OCI-LY1 (cell line): ENCODE measurements at regions not wholly inside any gene's neighbourhood (a gene's known extent, or its start where the extent isn't known, plus 50 kb on each side); places are given as distances from the start of the nearest gene placed in this dataset.

ENCODE experiments used
- EZH2 ChIP-seq: fragments of 200-600 bp; sonication (generic), shearing (Covaris generic); IDR thresholded peaks from 2 replicates; pipeline ENCODE4 v1.8.0; 2017; ENCODE audit warnings: borderline replicate concordance, mixed run types, mild to moderate bottlenecking, antibody characterized with exemption, low read length, moderate library complexity, mixed read lengths
- TF ChIP-seq, protein P1 (sequence below): fragments of 200-600 bp; sonication (generic), shearing (Covaris generic); IDR thresholded peaks from 2 replicates; pipeline ENCODE4 v1.5.1; 2017; ENCODE audit warnings: mild to moderate bottlenecking, antibody characterized with exemption, low read length, moderate library complexity, mixed read lengths

DNA sequence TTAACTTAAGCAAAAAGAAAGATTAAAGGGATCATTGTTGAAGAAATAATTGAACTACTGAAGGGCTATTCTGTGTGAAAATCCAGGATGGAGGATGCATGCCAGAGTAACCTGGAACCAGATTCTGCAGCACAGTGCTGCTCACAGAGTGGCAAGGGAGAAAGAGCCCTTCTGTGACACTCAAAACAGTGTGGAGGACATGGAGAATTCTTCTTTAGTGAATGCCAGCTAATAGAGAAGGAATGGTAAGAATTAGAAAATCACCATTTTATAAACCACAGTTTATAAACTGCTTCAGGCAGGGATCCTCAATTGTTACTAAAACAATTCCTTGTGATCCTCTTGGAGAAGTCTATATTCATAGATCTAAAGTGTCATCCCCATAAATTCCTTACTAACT lies 70.4 kb upstream of the ARHGEF26 start:
- TF ChIP-seq, protein P1, sequence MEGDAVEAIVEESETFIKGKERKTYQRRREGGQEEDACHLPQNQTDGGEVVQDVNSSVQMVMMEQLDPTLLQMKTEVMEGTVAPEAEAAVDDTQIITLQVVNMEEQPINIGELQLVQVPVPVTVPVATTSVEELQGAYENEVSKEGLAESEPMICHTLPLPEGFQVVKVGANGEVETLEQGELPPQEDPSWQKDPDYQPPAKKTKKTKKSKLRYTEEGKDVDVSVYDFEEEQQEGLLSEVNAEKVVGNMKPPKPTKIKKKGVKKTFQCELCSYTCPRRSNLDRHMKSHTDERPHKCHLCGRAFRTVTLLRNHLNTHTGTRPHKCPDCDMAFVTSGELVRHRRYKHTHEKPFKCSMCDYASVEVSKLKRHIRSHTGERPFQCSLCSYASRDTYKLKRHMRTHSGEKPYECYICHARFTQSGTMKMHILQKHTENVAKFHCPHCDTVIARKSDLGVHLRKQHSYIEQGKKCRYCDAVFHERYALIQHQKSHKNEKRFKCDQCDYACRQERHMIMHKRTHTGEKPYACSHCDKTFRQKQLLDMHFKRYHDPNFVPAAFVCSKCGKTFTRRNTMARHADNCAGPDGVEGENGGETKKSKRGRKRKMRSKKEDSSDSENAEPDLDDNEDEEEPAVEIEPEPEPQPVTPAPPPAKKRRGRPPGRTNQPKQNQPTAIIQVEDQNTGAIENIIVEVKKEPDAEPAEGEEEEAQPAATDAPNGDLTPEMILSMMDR: no peak
- TF ChIP-seq EZH2: no peak
